IMR-90 (cell line): ENCODE measurements at regions not wholly inside any gene's neighbourhood (a gene's known extent, or its start where the extent isn't known, plus 50 kb on each side); places are given as distances from the start of the nearest gene placed in this dataset.

Experiments
- ATAC-seq: fragments of 200-7000 bp; cut with Tn5 transposase; 2 replicates; pipeline ENCODE4 v1.9.1; 2020; ENCODE audit warnings: low read depth, mild to moderate bottlenecking, moderate library complexity
- BruUV-seq: library from RNA; stranded (reverse); fragments of 400-500 nt; replicated peaks from 2 replicates; lab custom pipeline; 2021; lab: Mats Ljungman, UMichigan
- CTCF ChIA-PET: fragments of 300-600 bp; formaldehyde crosslinking; extraction: SDS; loops from one replicate; lab custom pipeline; 2021; ENCODE audit warnings: antibody characterized with exemption; lab: Yijun Ruan, JAX
- POLR2A ChIA-PET: fragments of 300-600 bp; sonication (Branson Sonifier 250); formaldehyde crosslinking; loops from one replicate; lab custom pipeline; 2022; ENCODE audit warnings: antibody characterized with exemption; ENCODE audit not compliant: unreplicated experiment; lab: Charles Lee
- DNase-seq: peaks from one replicate; pipeline ENCODE4 v3.0.0; 2013
- H2AFZ ChIP-seq: replicated peaks from 2 replicates; pipeline ENCODE3; 2013; ENCODE audit warnings: low read length, mild to moderate bottlenecking; ENCODE audit not compliant: poor library complexity
- H2AK5ac ChIP-seq: 2 replicates; pipeline ENCODE4 v1.6.1; 2013; ENCODE audit warnings: low read depth, low read length, inconsistent platforms
- H2AK9ac ChIP-seq: replicated peaks from 2 replicates; pipeline ENCODE3; 2013; ENCODE audit warnings: mild to moderate bottlenecking, low read depth, low read length, moderate library complexity; ENCODE audit not compliant: poor library complexity
- H2BK120ac ChIP-seq: 2 replicates; pipeline ENCODE4 v1.6.1; 2013; ENCODE audit warnings: low read depth, low read length, inconsistent platforms
- H2BK15ac ChIP-seq: 3 replicates; pipeline ENCODE4 v1.6.1; 2013; ENCODE audit warnings: low read depth, low read length, inconsistent platforms
- H2BK20ac ChIP-seq: 2 replicates; pipeline ENCODE4 v1.6.1; 2013; ENCODE audit warnings: low read depth, mild to moderate bottlenecking, inconsistent platforms, low read length, moderate library complexity
- H2BK5ac ChIP-seq: 2 replicates; pipeline ENCODE4 v1.6.1; 2013; ENCODE audit warnings: mild to moderate bottlenecking, low read depth, low read length, inconsistent platforms; ENCODE audit not compliant: poor library complexity, severe bottlenecking
- H3K14ac ChIP-seq: replicated peaks from 2 replicates; pipeline ENCODE4 v1.6.1; 2013; ENCODE audit warnings: low read depth, low read length, inconsistent platforms
- H3K18ac ChIP-seq: 2 replicates; pipeline ENCODE4 v1.6.1; 2013; ENCODE audit warnings: low read depth, low read length, control low read depth
- H3K23ac ChIP-seq: 2 replicates; pipeline ENCODE4 v1.6.1; 2013; ENCODE audit warnings: low read depth, low read length, inconsistent platforms
- H3K27ac ChIP-seq: 2 replicates; pipeline ENCODE4 v1.5.1; 2013; ENCODE audit warnings: mild to moderate bottlenecking, control low read depth, low read length; ENCODE audit not compliant: insufficient read depth
- H3K27me3 ChIP-seq: 2 replicates; pipeline ENCODE4 v1.6.1; 2013; ENCODE audit warnings: low read length; ENCODE audit not compliant: control insufficient read depth, insufficient read depth
- H3K36me3 ChIP-seq: 2 replicates; pipeline ENCODE4 v1.6.1; 2013; ENCODE audit warnings: low read length, mixed read lengths; ENCODE audit not compliant: control insufficient read depth, insufficient read depth
- H3K4ac ChIP-seq: 2 replicates; pipeline ENCODE4 v1.6.1; 2013; ENCODE audit warnings: low read depth, low read length, inconsistent platforms
- H3K4me1 ChIP-seq: 2 replicates; pipeline ENCODE4 v1.6.1; 2013; ENCODE audit warnings: low read length, mixed read lengths; ENCODE audit not compliant: control insufficient read depth, insufficient read depth
- H3K4me2 ChIP-seq: 2 replicates; pipeline ENCODE4 v1.6.1; 2013; ENCODE audit warnings: low read depth, mild to moderate bottlenecking, control low read depth, low read length, moderate library complexity
- H3K4me3 ChIP-seq: 2 replicates; pipeline ENCODE4 v1.5.1; 2013; ENCODE audit warnings: low read depth, mild to moderate bottlenecking, control low read depth, low read length, moderate library complexity; ENCODE audit not compliant: insufficient read depth
- H3K56ac ChIP-seq: 2 replicates; pipeline ENCODE4 v1.6.1; 2013; ENCODE audit warnings: low read length, inconsistent platforms; ENCODE audit not compliant: insufficient read depth; ENCODE audit errors: extremely low read depth
- H3K79me1 ChIP-seq, 2 experiments: 2 replicates each; pipeline ENCODE4 v1.6.1; 2013; ENCODE audit warnings: low read length in 2 of 2, inconsistent platforms in 1 of 2, low read depth in 1 of 2
- H3K9ac ChIP-seq: 2 replicates; pipeline ENCODE4 v1.6.1; 2013; ENCODE audit warnings: low read depth, low read length, control low read depth
- H3K9me1 ChIP-seq: 2 replicates; pipeline ENCODE4 v1.6.1; 2013; ENCODE audit warnings: low read length, inconsistent platforms; ENCODE audit not compliant: insufficient read depth
- H3K9me3 ChIP-seq: 2 replicates; pipeline ENCODE4 v1.6.1; 2013; ENCODE audit warnings: low read length; ENCODE audit not compliant: control insufficient read depth, insufficient read depth
- H4K20me1 ChIP-seq: 2 replicates; pipeline ENCODE4 v1.6.1; 2013; ENCODE audit warnings: low read length, inconsistent platforms; ENCODE audit not compliant: insufficient read depth
- H4K5ac ChIP-seq: 2 replicates; pipeline ENCODE4 v1.6.1; 2013; ENCODE audit warnings: mild to moderate bottlenecking, low read depth, low read length, control low read depth
- H4K8ac ChIP-seq, 2 experiments: 2 replicates each; pipeline ENCODE4 v1.6.1; 2013; ENCODE audit warnings: low read depth in 2 of 2, low read length in 2 of 2, control low read depth in 1 of 2, inconsistent platforms in 1 of 2
- H4K91ac ChIP-seq: 2 replicates; pipeline ENCODE4 v1.6.1; 2013; ENCODE audit warnings: low read depth, low read length, inconsistent platforms; ENCODE audit not compliant: insufficient read depth
- BHLHE40 ChIP-seq: fragments of 150-350 bp; IDR thresholded peaks from 2 replicates; pipeline ENCODE4 v1.6.1; 2016; ENCODE audit warnings: mild to moderate bottlenecking, low read depth, low read length
- CEBPB ChIP-seq: IDR thresholded peaks from 2 replicates; pipeline ENCODE4 v1.6.1; 2012; ENCODE audit warnings: low read depth, low read length, improper control_type of control experiment
- CHD1 ChIP-seq: IDR thresholded peaks from 2 replicates; pipeline ENCODE4 v1.6.1; 2012; ENCODE audit warnings: low read depth, low read length, improper control_type of control experiment
- CTCF ChIP-seq: conservative IDR thresholded peaks from 2 replicates; pipeline ENCODE4 v1.5.1; 2012; ENCODE audit warnings: mild to moderate bottlenecking, low read depth, low read length, improper control_type of control experiment
- ELK1 ChIP-seq: fragments of 150-350 bp; IDR thresholded peaks from 2 replicates; pipeline ENCODE4 v1.6.1; 2016; ENCODE audit warnings: low read depth, mild to moderate bottlenecking, low read length, moderate library complexity, borderline replicate concordance
- FOS ChIP-seq: fragments of 150-350 bp; IDR thresholded peaks from 2 replicates; pipeline ENCODE4 v1.6.1; 2016; ENCODE audit warnings: low read depth, low read length
- MAFK ChIP-seq: IDR thresholded peaks from 2 replicates; pipeline ENCODE4 v1.6.1; 2012; ENCODE audit warnings: low read depth, low read length, improper control_type of control experiment
- MAZ ChIP-seq: IDR thresholded peaks from 2 replicates; pipeline ENCODE4 v1.6.1; 2012; ENCODE audit warnings: low read depth, mild to moderate bottlenecking, low read length, improper control_type of control experiment, moderate library complexity, borderline replicate concordance
- MXI1 ChIP-seq: IDR thresholded peaks from 2 replicates; pipeline ENCODE4 v1.6.1; 2012; ENCODE audit warnings: low read depth, mild to moderate bottlenecking, low read length, moderate library complexity, borderline replicate concordance
- NFE2L2 ChIP-seq: fragments of 150-350 bp; IDR thresholded peaks from 2 replicates; pipeline ENCODE4 v1.6.1; 2016; ENCODE audit warnings: low read depth, mild to moderate bottlenecking, low read length
- POLR2A ChIP-seq: IDR thresholded peaks from 2 replicates; pipeline ENCODE4 v1.6.1; 2012; ENCODE audit warnings: mild to moderate bottlenecking, low read depth, low read length
- RAD21 ChIP-seq: IDR thresholded peaks from 2 replicates; pipeline ENCODE4 v1.6.1; 2012; ENCODE audit warnings: low read length, improper control_type of control experiment
- RCOR1 ChIP-seq: IDR thresholded peaks from 2 replicates; pipeline ENCODE4 v1.6.1; 2012; ENCODE audit warnings: mild to moderate bottlenecking, low read length, improper control_type of control experiment; ENCODE audit not compliant: insufficient replicate concordance
- RFX5 ChIP-seq: IDR thresholded peaks from 2 replicates; pipeline ENCODE4 v1.8.0; 2012; ENCODE audit warnings: low read depth, mild to moderate bottlenecking, low read length, moderate library complexity
- SMC3 ChIP-seq: fragments of 150-350 bp; IDR thresholded peaks from 2 replicates; pipeline ENCODE4 v1.6.1; 2016; ENCODE audit warnings: low read depth, mild to moderate bottlenecking, antibody characterized with exemption, low read length, moderate library complexity
- USF2 ChIP-seq: fragments of 150-350 bp; IDR thresholded peaks from 2 replicates; pipeline ENCODE4 v1.6.1; 2017; ENCODE audit warnings: mild to moderate bottlenecking, antibody characterized with exemption, low read length, low read depth
- WGBS, 2 experiments: methylation state at CpG; one replicate each; pipeline versions ENCODE4 v1.1.5 to v1.1.7; 2013; ENCODE audit warnings: missing lambda C conversion rate in 2 of 2; ENCODE audit not compliant: insufficient read length in 1 of 2; ENCODE audit errors: extremely low coverage in 2 of 2; 5-methylcytosine and 5-hydroxymethylcytosine counted together
- dilution Hi-C: fragments of 300-500 bp; cut with HindIII; formaldehyde crosslinking; loops from one replicate; pipeline ENCODE4 v1.14.3; 2018; ENCODE audit warnings: low sequenced_read_pairs; ENCODE audit not compliant: unreplicated experiment
- in situ Hi-C: fragments of 300-500 bp; cut with MboI; formaldehyde crosslinking; loops from 3 replicates; pipeline ENCODE4 v1.14.3; 2019; ENCODE audit warnings: low sequenced_read_pairs, inconsistent platforms, mixed read lengths
- intact Hi-C: fragments of 100-400 bp; cut with micrococcal nuclease; formaldehyde crosslinking; loops from 2 replicates; pipeline ENCODE4 v1.10.0; 2022

GRCh38 chr2:176473851-176474250 lies 204.6 kb downstream of the MTX2 start:
- dilution Hi-C loops: no loop called here
- Histone ChIP-seq H2AK9ac (no peak overlapping the region), H3K9ac (no peak overlapping the region), H3K23ac (no peak overlapping the region), H2BK20ac (no peak overlapping the region), H3K14ac (no peak overlapping the region), H3K9me3 (no peaks in the 10 kb centered on the region), H3K4me2 (no peak overlapping the region), H3K4me3 (no peak overlapping the region), H3K4ac (no peak overlapping the region), H2BK15ac (no peak overlapping the region), H2AFZ (no peak overlapping the region), H2BK5ac (no peak overlapping the region), H3K27ac (no peak overlapping the region), H3K79me1 (no peaks in the 10 kb centered on the region), H4K20me1 (no peaks in the 10 kb centered on the region), H4K91ac (no peak overlapping the region), H3K36me3 (no peaks in the 10 kb centered on the region), H3K27me3 (peaks cover 9% of the 10 kb centered on the region), H3K4me1 (no peaks in the 10 kb centered on the region), H4K8ac (no peak overlapping the region), H4K5ac (no peak overlapping the region), H2AK5ac (no peak overlapping the region), H3K18ac (no peak overlapping the region), H3K56ac (no peak overlapping the region), H3K9me1 (no peaks in the 10 kb centered on the region), H2BK120ac (no peak overlapping the region)
- CTCF ChIA-PET: interaction anchor here (0.5 to 1.7 kb wide), 3 partner anchors 19 to 334 kb away, joined by 3 to 5 read pairs (median 5); no protein-coding TSS in a partner anchor
- ATAC-seq (no peak), DNase-seq (no peak)
- intact Hi-C loops: no loop called here
- in situ Hi-C loops: no loop called here
- WGBS, 2 experiments: 73% methylated on average over 3 of the region's 6 CpGs; no CpG with 5 or more reads in 1 of the 2 experiments
- no TSS peak for BruUV-seq
- no peak for TF ChIP-seq RCOR1
- TF ChIP-seq CHD1: no peak
- TF ChIP-seq MXI1: no peak
- TF ChIP-seq MAZ: no peak
- TF ChIP-seq USF2: no peak
- TF ChIP-seq NFE2L2: no peak
- no peak for TF ChIP-seq ELK1
- TF ChIP-seq POLR2A: no peak
- no peak for TF ChIP-seq FOS
- no peak for TF ChIP-seq CEBPB
- no peak for TF ChIP-seq RAD21
- no peak for TF ChIP-seq CTCF
- TF ChIP-seq SMC3: no peak
- TF ChIP-seq RFX5: no peak
- TF ChIP-seq MAFK: no peak
- no peak for TF ChIP-seq BHLHE40
- POLR2A ChIA-PET: interaction anchor here (0.5 kb wide), 1 partner anchor 23 kb away, joined by 3 read pairs; no protein-coding TSS in a partner anchor
